Tibial nerve (tissue), 4 donors: ENCODE measurements at regions not wholly inside any gene's neighbourhood (a gene's known extent, or its start where the extent isn't known, plus 50 kb on each side); places are given as distances from the start of the nearest gene placed in this dataset.

ENCODE experiments used
- DNase-seq, 2 donors: peaks; one replicate each; pipeline ENCODE4 v3.0.0-alpha.2; 2019; ENCODE audit warnings: low spot score in 2 of 2
- H3K27ac ChIP-seq, 4 donors: fragments of 200-600 bp; sonication (generic) in 3 of 4; one replicate each; pipeline ENCODE4 v1.5.1; 2017 to 2019; ENCODE audit warnings: mild to moderate bottlenecking in 1 of 4
- H3K27me3 ChIP-seq, 2 donors: fragments of 200-600 bp; sonication (generic) in 1 of 2; one replicate each; pipeline versions ENCODE4 v1.5.1 to v1.6.0; 2017 to 2019
- H3K36me3 ChIP-seq, 3 donors: fragments of 200-600 bp; sonication (generic); one replicate each; pipeline ENCODE4 v1.5.1; 2018 to 2019
- H3K4me1 ChIP-seq, 4 donors: fragments of 200-600 bp; sonication (generic) in 3 of 4; one replicate each; pipeline ENCODE4 v1.5.1; 2017 to 2019
- H3K4me3 ChIP-seq, 4 donors: fragments of 200-600 bp; sonication (generic) in 3 of 4; one replicate each; pipeline ENCODE4 v1.5.1; 2017 to 2019; ENCODE audit warnings: mild to moderate bottlenecking in 1 of 4, moderate library complexity in 1 of 4
- H3K9me3 ChIP-seq, 4 donors: fragments of 200-600 bp; sonication (generic) in 3 of 4; one replicate each; pipeline ENCODE4 v1.5.1; 2017 to 2019
- CTCF ChIP-seq, 5 experiments: fragments of 200-600 bp in 3 of 5; fragments of 450-650 bp in 2 of 5; sonication (generic) in 3 of 5; IDR thresholded peaks; one replicate each; pipeline ENCODE4 v1.5.1; 2016 to 2019; ENCODE audit warnings: antibody characterized with exemption in 5 of 5, mild to moderate bottlenecking in 3 of 5, moderate library complexity in 2 of 5
- EP300 ChIP-seq, 2 donors: sonication (generic); formaldehyde crosslinking; IDR thresholded peaks; one replicate each; pipeline ENCODE4 v1.6.1; 2017; ENCODE audit warnings: antibody characterized with exemption in 2 of 2, mild to moderate bottlenecking in 1 of 2
- POLR2A ChIP-seq, 2 donors: fragments of 450-650 bp; IDR thresholded peaks; one replicate each; pipeline ENCODE4 v1.6.1; 2017; ENCODE audit warnings: antibody characterized with exemption in 2 of 2, mild to moderate bottlenecking in 2 of 2, moderate library complexity in 2 of 2
- WGBS, 2 donors: methylation state at CpG; one replicate each; pipeline ENCODE4 v1.1.5; 2018; 5-methylcytosine and 5-hydroxymethylcytosine counted together

- DNase-seq, result no peak
- H3K4me3 ChIP-seq, result no peak overlapping the region
- H3K9me3 ChIP-seq, result no peaks in the 10 kb centered on the region
- H3K4me1 ChIP-seq, result peaks cover 0 to 6% (median 0%) of the 10 kb centered on the region in 4 donors
- no peaks in the 10 kb centered on the region for H3K27me3 ChIP-seq
- no peak for TF ChIP-seq POLR2A (IDR thresholded peaks at IDR 0.05)
- no peak for TF ChIP-seq EP300 (IDR thresholded peaks at IDR 0.05)
- no peak for TF ChIP-seq CTCF (IDR thresholded peaks at IDR 0.05)
- H3K27ac ChIP-seq, result no peak overlapping the region
- WGBS, 2 donors, result 0% methylated on average over 1 of the region's 1 CpG
- H3K36me3 ChIP-seq, result no peaks in the 10 kb centered on the region
Measured at GRCh38 chr4:180811556-180811955, 1431.6 kb upstream of the TENM3 start.

GRCh38 chr4:180812783-180813182 is 1430.4 kb upstream of the TENM3 start:
- Histone ChIP-seq H3K9me3 (no peaks in the 10 kb centered on the region), H3K36me3 (no peaks in the 10 kb centered on the region), H3K27me3 (no peaks in the 10 kb centered on the region), H3K27ac (no peak overlapping the region), H3K4me3 (no peak overlapping the region), H3K4me1 (peaks cover 0 to 6% (median 0%) of the 10 kb centered on the region in 4 donors)
- no peak for TF ChIP-seq EP300 (IDR thresholded peaks at IDR 0.05)
- no peak for DNase-seq
- WGBS, 2 donors, result 64 to 65% methylated on average over 2 of the region's 2 CpGs

- H3K4me1 ChIP-seq, result peaks cover 0 to 6% (median 0%) of the 10 kb centered on the region in 4 donors
- H3K4me3 ChIP-seq, result no peak overlapping the region
- H3K27ac ChIP-seq, result no peak overlapping the region
- no peaks in the 10 kb centered on the region for H3K9me3 ChIP-seq
- H3K27me3 ChIP-seq, result no peaks in the 10 kb centered on the region
- WGBS, 2 donors, result 64 to 67% methylated on average over 3 of the region's 3 CpGs
- DNase-seq, result no peak
- H3K36me3 ChIP-seq, result no peaks in the 10 kb centered on the region
- TF ChIP-seq CTCF (IDR thresholded peaks at IDR 0.05), result no peak
- no peak for TF ChIP-seq EP300 (IDR thresholded peaks at IDR 0.05)
- TF ChIP-seq POLR2A (IDR thresholded peaks at IDR 0.05), result no peak
Measured at GRCh38 chr4:180814875-180815417, 1428.3 kb upstream of the TENM3 start.

GRCh38 chr4:180817529-180817928 is 1425.7 kb upstream of the TENM3 start:
- DNase-seq, result no peak
- Histone ChIP-seq H3K4me1 (no peaks in the 10 kb centered on the region), H3K27me3 (no peaks in the 10 kb centered on the region), H3K36me3 (no peaks in the 10 kb centered on the region), H3K27ac (no peak overlapping the region), H3K9me3 (no peaks in the 10 kb centered on the region), H3K4me3 (no peak overlapping the region)
- 91 to 92% methylated on average over 6 of the region's 6 CpGs for WGBS, 2 donors
- TF ChIP-seq EP300 (IDR thresholded peaks at IDR 0.05) (no peak), POLR2A (IDR thresholded peaks at IDR 0.05) (no peak), CTCF (IDR thresholded peaks at IDR 0.05) (no peak)

- no peak overlapping the region for H3K27ac ChIP-seq
- no peaks in the 10 kb centered on the region for H3K27me3 ChIP-seq
- 24 to 46% methylated on average over 1 to 2 of the region's 2 CpGs for WGBS, 2 donors
- H3K36me3 ChIP-seq, result no peaks in the 10 kb centered on the region
- H3K4me3 ChIP-seq, result no peak overlapping the region
- peaks cover 0 to 15% (median 0%) of the 10 kb centered on the region in 4 donors for H3K4me1 ChIP-seq
- DNase-seq, result no peak
- H3K9me3 ChIP-seq, result no peaks in the 10 kb centered on the region
- TF ChIP-seq POLR2A (IDR thresholded peaks at IDR 0.05) (no peak), EP300 (IDR thresholded peaks at IDR 0.05) (no peak), CTCF (IDR thresholded peaks at IDR 0.05) (no peak)
Measured at GRCh38 chr4:180823108-180823507, 1420.1 kb upstream of the TENM3 start.
